GM18508 (cell line): ENCODE measurements at regions not wholly inside any gene's neighbourhood (a gene's known extent, or its start where the extent isn't known, plus 50 kb on each side); places are given as distances from the start of the nearest gene placed in this dataset.

Source experiments
- ATAC-seq: cut with Tn5 transposase; IDR thresholded peaks from one replicate; pipeline ENCODE4 v1.9.1; 2021; ENCODE audit warnings: moderate number of reproducible peaks; ENCODE audit not compliant: insufficient read depth, unreplicated experiment

GRCh38 chr5:125185740-125186139, 439.3 kb upstream of the ZNF608 start:
- ATAC-seq, result no peak

- no peak for ATAC-seq
Observed at GRCh38 chr5:125186911-125187375, 440.5 kb upstream of the ZNF608 start.

DNA sequence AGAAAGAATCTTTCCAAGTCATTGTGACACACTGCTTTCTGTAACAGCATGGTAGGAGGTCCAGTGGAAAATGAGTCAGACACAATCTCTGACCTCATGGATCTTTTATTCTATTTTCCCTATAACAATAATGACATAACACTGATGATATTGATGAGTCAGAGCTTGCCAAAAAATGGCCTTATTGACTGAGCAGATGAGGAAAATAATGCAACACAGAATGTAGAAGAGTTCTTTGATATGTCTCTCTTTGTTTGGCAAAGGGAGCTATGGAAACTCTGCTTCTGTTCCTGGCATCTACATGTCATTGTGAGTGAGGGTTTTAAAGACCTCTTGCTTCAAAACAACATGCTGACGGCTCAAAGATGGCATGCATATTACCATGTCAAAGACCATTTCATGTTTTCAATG, 443.1 kb upstream of the ZNF608 start:
- no peak for ATAC-seq

GRCh38 chr5:125190232-125191087, 444.0 kb upstream of the ZNF608 start:
- no peak for ATAC-seq

DNA sequence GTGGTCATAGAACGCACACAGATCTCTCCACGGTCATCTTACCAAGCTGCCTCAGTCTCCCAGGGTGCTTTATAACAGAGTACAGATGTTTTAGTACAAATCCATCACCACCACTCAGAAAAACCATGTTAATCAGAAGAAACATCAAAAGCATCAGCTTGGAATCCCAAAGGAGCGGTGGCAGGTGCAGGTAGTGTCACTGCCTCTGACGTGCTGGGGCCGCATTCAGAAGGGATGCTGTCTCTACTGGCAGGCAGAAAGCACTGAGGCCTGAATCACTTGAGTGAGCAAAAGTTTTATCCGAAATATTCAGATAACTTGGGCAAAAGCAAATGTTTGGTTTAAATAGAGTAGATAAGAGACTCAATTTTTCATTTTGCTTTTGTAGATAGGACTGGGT, 448.4 kb upstream of the ZNF608 start:
- no peak for ATAC-seq

DNA sequence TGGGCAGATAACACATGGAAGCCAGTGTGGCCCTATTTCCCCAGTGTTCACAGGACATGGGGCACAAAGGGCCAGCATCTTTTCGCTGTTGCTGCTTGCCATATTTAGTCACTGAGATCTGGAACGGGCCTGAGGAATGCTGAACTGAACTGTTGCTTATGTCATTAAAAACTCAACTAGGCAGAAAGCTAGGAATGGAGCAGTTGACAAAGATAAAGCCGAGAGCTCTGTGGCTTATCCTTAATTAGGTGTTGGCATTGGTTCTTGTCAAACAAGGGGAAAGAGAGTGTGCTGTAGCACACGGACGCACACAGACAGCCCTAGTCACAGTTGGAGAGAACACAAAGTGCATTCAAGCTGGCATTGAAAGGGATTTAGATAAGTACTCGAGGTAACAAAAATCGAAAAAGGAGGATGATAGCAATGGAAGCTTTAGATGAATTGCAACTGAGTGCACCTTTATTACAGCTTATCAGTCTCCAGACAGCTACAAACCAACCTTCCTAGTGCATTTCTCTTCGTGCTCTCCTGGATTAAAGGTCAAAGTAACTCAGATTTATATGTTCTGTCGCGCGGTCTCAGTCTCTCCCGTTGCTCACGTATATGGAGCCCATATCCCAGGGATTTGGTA, 450.2 kb upstream of the ZNF608 start:
- no peak for ATAC-seq

DNA sequence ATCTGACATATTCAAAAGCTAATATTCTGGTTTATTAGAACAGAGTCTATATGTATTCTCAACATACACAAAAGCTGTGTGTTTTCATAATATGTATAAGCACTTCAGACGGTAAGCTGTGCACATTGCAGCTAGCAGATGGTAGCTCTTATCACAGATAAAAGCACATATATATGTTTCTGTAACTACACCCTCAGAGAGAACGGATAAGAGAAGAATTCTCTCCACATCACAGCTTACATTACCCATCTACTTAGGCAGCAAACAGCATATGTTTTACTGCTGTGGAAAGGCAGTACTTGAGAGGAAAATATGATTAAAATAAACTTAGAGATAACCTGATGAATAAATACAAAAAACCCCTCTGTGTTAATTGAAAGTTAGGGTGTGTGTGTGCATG, 450.9 kb upstream of the ZNF608 start:
- no peak for ATAC-seq

DNA sequence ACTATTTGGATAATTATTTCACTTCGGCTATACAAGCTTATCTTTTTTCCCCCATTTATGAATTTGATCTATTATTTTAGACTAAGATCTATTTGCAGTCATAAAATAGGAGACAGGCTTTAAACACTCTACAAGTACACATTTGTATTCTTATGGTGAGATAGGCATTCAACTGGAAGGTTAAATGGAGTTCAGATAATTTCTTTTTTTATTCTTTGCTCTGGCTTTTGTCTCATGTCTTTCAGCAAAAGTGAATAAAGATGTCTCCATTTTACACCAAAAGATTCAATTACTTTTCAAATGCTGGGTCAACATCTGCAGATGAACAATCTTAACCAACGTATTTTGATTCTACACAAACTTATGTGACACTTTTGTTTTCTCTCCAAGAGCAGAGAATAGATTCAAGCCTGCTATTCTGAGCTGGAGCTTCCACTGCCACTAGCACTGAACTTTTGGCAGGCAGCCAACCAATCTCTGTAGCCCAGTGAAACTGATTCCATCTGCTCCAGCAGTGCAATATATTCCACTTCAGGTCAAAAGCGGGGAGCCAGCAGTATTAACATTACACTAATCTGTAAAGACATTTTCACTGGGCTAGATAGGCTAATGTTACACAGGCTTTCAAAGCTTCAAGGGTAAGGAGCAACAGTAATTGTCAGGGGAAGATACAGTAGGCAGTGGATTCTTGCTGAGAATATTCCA, 452.0 kb upstream of the ZNF608 start:
- no peak for ATAC-seq

GRCh38 chr5:125199373-125199772, 452.9 kb upstream of the ZNF608 start:
- ATAC-seq, result no peak

DNA sequence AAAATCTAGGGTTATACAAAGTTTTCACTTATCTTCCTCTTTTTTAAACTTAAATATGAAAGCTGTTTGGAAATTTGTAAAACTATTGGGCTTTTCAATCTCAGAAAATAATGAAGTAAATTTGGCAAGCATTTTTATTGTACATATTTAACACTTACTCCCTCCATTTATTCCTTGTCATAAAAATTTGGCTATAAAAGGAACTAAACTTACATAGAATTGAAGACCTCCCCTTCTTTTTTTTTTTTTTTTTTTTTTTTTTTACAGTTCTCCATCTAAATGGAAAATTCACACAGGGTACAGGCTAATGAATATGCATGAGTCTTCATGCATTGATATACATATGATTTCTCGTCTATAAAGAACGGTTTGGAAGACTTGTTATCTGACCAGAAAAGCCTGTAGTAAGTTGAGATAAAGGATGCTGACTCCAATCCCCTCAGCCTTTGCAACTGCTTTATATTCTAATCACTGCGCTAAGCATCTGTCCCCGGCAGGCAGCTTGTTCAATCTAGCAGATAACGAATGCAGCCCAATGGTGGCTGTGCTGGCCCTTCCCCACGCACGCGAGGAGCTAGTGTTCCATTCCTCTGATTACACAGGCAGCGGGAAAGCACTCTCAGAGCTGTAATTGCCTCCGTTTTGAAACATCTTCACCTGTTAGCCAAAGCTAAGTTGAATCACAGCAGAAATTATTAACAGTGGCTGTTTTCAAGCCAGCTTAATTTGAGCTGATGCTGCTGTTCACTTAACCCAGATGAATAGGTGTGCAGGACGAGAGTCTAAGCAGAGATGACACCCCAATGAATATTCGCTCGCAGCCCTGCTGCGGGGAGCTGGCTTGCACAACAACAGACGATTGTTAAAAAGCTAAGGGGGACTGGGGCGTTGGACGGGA, 453.8 kb upstream of the ZNF608 start:
- ATAC-seq, result no peak

GRCh38 chr5:125200866-125201373, 454.5 kb upstream of the ZNF608 start:
- ATAC-seq, result no peak

- ATAC-seq, result no peak
Observed at GRCh38 chr5:125201446-125202052, 455.1 kb upstream of the ZNF608 start.

GRCh38 chr5:125202353-125202752, 455.9 kb upstream of the ZNF608 start:
- no peak for ATAC-seq

DNA sequence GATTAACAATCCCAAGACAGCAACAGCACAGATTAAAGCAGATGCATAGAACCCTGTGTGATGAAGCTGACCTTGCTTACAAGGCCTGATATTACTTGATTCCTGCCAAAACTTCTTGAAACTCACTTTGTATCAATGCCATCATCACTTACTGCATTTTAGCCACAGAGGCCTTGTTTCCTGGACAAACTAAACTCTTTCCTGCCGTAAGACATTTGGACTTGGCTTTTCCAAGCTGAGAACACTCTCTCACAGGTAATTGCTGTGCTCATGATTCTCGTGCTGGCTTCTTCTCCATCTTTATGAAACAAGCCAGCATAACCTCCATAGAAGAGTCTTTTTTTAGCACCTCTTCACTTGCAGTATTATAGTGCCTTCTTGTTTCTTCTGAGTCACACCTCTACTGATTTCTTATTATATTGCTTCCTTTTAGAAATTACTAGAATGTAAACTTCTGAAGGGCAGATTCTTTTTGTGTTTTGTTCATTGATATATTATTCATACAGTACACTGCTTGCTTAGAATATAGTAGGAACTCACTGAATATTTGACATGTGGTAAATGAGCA, 456.5 kb upstream of the ZNF608 start:
- no peak for ATAC-seq

DNA sequence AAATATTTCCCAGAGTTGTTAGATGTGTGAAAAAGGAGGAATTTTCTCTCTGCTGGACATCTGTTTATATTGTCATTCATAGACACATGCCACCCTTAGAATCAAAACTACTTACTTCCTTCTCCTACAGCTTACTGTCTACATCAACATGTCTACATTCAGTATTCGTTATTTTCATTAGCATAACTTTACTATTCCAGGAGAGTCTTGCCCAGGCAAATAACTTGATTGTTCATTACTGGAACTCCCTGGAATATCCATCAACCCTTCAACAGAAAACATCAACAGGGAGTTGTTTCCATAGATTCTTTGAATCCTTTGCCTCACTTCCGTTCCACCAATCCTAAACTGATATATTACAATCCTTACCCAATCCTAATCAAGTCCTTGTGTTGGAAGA, 457.5 kb upstream of the ZNF608 start:
- ATAC-seq, result no peak

DNA sequence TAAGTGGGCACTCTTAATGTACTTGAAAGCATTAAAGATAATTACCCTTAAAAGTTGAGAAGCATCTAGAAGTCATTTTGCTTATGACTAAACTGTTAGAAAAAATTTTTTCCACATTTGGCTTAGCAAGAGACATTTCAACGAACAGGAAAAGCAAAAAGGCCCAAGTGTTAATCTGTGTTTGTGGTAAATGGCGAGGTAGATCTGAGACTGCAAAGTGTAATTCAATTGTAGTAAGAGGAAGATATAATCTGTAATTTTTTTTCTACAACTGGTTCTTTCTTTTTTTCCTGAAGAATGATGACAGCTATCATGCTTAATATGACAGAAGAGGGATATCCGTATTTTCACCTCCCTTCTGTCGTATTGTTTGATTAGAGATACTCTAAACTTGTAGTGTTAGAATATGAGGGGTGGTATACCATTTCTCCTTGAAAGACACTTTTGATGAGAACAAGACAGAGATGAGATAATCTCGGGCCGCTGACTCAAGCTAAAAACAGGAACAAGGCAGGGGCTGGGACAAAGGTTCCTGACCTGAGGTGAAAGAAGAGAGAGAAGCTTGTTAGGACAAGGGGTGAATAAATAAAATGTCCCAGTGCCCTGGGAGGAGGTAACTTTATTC, 459.3 kb upstream of the ZNF608 start:
- ATAC-seq, result no peak

DNA sequence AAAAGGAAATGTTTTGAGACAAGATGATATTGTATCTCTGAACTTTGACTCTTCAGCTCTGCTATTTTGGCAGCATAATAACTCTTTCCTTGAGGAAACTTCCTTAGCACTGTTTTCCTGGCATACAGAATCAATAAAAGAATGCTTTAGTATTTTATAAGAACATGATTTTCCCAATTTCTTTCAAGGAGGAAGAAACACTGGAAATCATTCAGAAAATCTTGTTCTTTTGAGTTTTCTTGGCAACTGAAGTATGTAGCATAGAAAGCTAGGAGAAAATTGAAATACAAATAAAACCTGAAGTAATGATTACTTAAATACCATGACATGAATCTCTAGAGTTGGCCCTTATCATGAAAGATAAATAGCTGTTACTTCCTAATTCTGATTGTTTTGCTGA, 461.4 kb upstream of the ZNF608 start:
- ATAC-seq, result no peak

GRCh38 chr5:125209650-125210049, 463.2 kb upstream of the ZNF608 start:
- no peak for ATAC-seq
